GM18499 (cell line): ENCODE measurements at regions not wholly inside any gene's neighbourhood (a gene's known extent, or its start where the extent isn't known, plus 50 kb on each side); places are given as distances from the start of the nearest gene placed in this dataset.

Experiments used
- ATAC-seq: cut with Tn5 transposase; IDR thresholded peaks from one replicate; pipeline ENCODE4 v1.9.1; 2021; ENCODE audit warnings: moderate number of reproducible peaks; ENCODE audit not compliant: insufficient read depth, unreplicated experiment

DNA sequence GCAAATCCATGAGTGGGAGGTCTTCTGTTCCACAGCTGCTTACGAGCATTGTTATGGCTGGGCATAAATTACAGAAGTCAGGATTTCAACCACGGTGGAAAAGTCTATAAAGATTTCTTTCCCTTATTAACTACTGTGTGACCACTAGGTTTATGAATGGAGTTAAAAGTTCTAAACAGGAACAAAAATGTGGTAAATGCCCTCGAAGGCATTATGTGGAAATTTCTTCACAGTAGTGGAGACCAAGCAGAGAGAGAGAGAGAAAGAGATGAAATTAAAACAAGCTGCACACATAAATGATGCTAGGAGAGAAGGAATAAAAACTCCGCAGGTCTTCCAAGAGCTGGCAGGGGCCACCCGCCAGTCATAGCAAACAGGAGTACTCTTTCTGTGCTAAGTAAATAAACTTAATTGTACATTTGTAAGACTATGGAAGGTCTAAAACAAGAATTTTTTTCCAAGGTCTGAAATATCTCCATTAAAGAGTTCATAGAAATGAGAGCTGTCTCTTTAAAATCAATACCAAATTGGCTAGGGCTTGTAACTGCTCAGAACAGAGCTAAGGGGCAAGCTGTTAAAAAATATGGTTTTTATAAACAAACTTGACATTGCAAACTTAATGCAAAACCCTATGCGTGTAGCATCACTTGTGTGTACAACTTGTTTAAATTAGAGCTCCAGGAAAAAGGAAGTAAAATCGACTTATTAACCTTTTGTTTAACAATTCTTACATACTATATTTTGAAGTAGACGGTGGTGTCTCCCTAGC, 438.2 kb downstream of the MEIS1 start:
- no peak for ATAC-seq

DNA sequence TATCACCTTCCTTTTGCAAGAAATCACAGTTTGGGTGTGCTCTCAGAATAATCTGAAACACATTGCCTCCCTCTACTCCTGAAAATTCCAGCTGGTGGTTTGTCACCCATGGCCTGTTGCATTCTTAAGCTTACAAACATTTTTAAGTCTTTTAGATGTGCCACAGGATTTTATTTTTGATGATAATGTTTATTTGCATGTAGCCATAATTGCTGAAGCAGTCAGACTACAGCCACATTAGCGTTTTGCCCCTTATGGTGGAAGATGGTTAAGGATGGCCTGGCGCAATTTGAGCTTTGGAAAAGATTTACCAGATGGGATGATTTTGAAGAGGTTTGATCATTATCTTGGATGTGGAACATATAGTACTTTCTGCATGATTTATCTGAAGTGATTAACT, 439.5 kb downstream of the MEIS1 start:
- no peak for ATAC-seq

DNA sequence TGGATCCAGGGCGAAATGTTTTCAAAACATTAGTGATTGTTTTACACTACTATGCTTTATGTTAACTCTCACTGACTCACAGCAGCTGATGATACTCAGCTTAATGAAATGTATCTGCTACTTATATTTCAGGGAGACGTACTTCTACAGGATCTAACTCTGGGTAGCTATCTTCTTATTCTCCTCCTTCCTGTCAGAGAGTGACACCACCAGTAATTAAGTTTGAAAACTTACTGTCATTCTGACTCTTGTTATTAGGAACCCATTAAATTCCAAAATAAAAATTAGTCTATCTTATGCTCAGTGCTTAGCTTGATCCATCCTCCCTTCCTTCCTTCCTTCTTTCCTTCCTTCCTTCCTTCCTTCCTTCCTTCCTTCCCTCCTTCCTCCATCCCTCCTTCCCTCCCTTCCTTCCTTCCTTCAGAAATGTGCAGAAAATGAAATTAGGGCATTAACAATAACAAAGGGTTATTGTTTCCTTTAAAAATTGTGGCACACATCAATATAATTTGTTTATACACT, 441.1 kb downstream of the MEIS1 start:
- ATAC-seq, result no peak

DNA sequence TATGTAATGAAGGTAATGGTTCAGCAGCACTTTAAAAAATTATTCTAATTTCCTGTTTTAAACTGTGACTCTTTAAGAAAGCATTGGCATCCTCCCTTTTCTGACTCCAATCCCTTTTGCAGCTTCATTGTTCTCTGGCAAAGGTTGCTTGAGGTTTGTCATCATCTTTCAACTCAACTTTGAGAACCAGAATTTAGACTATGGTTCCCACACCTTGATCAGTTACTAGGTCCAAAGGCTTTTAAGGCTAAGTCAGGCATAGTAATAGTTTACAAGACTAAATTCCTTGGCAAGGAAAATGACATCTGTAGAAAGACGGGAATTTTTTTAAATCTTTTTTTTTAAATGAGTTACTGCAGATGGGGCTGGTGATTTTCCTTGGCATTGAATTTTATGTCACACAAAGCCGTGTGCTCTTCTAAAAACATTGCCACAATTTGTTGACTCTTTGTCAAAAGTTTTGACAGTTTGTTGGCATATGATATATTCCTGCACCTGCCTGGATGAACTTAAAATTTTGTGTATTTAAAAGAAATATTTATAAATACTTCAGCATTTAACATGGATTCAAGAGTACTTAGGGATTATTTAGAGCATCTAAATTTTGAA, 451.0 kb downstream of the MEIS1 start:
- no peak for ATAC-seq

DNA sequence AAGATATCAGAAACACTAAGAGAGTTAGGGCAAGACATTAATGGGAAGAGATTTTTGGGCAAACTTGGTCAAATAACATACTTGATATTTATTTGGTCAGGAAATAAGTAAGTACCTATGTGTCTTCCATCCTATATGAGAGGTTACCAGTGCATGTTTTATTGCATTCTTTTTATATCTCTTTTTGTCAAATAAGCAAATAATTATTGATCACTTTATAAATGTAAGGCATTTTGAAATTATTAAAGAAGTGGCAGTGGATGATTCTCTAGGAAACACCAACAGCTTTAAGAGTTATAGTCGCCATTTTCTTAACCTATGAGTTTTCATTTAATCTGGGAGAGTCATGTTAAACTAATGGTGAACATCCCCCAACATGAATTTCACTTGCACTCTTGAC, 453.3 kb downstream of the MEIS1 start:
- ATAC-seq, result no peak

DNA sequence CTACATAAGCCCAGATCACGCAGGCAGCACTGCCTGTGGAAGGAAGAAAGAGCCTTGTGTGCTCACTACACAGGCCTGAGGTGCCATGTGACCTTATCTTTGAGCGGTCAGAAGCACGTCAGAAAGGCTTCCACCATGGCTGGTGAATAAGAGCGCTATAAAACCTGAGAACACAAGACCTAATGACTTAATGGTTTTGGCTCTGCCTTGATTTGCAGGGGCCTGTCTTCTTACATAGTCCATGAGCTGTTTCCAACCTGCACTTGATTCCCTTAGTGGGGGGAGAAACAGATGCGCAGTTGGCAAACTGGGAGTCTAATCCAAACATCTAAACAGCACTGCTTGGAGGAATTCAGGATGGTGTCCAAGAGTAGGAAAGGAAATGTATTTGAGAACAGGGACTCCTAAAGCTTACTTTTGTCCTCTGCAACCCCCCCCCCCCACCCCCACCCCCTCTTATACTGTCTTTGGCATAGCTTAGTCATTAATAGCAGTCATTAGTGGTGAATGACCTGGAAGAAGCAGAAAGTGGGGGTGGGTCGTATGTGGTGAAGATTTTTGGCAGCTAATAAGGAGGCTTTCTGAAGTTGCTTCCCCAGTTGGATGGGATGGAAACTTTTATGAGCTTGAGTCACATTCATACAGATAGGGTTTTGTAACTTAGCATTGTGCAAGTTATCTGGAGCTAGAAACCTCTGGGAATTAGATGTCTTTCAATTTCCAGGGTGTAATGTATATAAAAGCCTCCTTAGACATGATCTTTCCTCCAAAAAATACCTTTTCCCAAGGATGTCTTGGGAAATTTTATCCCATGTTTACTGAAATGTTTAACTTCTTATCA, 454.1 kb downstream of the MEIS1 start:
- ATAC-seq, result no peak

DNA sequence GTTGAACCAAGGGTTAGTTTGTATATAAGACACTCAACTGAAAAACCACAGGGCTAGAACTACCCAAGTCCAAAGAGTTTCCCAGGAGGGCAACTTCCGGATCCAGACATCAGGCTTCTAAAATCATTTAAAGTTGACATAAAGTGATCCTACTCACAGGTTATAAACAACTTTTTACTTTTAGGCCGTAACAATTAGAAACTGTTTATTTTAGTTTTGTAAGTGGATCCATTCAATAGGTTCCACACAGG, 454.6 kb downstream of the MEIS1 start:
- ATAC-seq, result no peak

DNA sequence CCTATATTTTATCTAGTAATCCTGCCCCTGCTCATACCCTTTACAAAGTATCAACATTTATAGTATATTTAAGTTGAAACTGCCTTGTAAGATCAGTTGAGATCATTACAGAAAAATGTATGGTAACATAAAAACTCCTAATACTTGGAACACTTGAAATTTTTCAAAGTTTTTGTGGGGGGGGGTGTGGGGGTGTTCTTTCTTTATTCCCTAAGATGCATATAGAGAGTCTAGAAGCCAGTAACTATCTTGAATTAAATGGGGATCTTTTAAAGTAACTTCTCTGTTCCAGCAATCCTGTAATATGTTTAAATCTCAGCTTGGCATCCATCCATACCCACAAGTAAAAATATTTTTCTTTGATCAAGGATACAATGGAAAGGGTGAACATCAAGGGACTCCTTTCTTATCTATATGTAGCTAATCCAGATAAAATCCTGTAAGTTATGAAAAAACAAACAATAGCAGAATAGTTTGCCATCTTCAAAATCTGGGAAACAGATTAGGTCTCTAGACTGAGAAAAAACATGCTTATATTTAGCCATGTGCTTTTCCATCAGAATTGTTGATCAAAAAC, 455.3 kb downstream of the MEIS1 start:
- no peak for ATAC-seq

DNA sequence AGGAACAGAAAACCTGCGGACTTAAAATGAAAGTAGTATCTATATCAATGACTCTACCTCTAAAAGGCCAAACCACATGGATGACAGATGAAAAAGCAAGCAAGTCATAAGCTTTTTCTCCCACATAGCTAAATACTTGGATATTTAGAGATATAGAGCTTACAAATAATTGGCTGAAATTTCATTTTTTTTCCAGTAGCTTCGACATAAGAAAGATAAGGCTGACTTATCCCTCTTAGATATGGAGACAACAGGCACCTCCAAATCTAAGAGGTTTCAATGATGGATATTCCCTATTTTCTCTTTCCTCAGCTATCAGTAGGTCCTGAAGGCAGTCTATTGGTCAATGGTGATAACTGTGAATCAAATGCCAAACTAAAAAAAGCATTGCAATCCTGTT, 460.3 kb downstream of the MEIS1 start:
- no peak for ATAC-seq

DNA sequence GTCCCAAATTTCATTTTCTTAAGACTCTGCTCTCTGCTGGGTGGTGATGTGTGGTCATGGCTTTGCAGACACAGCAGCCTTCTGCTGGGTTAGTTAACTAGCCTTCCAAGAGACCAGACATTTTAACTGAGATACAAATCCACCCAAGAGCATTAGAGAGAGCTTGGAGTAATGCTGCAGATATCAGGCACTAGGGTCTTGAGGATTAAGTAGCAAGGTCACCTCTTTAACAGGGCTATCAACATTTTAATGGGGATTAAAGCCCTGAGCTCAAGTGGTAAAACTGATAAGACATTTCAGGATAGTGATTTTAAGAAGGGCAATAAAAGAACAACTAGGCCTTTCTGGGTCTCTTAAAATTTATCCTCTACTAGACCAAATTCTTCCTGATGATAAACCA, 461.2 kb downstream of the MEIS1 start:
- no peak for ATAC-seq

DNA sequence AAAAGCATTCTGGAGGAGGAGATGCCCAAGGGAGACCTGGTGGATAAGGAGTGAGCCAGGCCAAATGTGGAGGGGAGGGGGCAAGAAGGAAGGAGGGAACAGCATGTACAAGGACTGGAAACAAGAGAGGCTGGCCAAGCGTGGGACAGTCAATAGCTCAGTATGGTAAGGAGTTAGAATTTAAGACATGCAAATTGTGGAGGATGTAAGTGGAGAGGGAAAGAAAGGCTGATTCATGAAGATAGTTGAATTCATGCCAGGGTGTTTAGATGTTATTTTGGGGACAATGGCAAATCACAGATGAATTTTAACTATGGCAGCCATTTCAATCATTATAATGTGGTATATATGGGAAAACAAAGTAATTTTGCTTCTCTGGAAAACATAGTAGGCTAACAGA, 462.3 kb downstream of the MEIS1 start:
- no peak for ATAC-seq

DNA sequence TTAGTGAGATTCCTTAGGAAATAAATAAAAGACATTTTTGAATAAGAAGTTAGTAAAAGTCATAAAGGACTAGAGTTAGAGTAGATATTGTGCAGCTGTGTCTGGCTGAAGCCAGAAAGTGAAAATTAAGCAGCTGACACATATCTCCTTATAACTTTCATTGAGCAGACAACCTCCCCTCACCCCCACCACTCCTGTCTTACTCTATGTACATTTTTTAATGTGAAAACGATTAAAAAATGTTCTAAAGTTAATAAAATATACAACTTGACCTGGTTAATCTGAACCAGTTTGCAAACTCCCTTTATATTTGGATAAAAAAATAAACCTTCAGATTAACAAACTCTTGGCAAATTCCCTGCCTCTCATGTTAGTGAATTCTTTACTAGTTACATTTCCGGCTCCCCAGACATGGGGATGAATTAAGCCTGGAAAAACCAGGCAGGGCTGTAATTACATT, 462.8 kb downstream of the MEIS1 start:
- no peak for ATAC-seq

DNA sequence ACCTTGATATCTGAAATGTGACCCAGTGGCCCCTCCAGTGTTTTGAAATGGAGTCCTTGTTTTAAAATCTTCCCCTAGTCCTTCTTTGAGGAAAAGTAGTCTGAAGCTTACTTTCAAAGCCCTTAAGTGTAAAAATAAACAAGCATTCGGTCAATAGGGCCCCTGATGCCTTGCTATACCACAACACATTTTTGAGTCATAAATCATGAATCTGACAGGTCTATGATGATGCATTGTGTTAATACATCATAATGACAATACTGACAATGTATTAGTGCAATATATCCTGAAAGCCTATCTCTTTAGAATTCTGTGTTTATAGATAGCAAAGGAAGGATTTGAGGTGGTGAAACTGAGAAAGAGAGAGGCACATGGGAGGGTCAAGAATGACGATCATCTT, 464.2 kb downstream of the MEIS1 start:
- no peak for ATAC-seq

DNA sequence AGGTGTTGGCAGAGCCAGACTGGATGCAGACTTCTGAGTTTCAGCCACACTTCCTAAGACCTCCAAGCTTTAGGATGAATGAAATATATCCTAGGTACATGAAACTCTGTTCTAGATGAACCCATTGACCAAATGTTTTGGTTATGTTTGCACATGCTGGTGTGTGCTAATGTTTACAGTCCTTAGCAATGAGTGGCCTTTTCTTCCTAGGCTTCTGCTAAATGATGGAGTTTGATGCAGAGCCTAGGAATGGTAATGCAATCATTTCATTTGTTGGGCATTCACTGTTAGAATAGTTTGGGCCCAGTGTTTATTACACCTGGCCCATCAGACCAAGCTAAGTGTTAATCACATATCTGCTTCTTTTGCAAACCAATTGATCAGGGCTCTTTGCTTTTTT, 464.7 kb downstream of the MEIS1 start:
- no peak for ATAC-seq

DNA sequence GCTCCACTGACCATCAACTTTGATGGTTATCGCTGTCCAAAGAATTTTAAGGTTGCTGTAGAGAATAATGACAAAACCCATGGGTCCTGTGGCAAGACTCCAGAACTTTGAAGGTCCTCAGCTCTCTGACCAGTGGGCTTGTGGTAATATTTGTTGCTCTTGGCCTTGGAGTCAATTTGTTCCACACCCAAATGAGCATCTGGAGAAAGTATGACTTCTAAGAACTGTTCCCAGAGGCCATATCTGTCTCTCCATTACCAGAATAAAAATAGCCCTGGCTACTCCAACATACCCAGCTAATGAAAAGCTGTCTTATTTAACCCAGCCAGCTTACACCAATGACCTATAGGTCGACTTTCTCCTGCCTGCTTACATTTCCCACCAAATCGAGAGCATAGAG, 466.4 kb downstream of the MEIS1 start:
- ATAC-seq, result no peak

DNA sequence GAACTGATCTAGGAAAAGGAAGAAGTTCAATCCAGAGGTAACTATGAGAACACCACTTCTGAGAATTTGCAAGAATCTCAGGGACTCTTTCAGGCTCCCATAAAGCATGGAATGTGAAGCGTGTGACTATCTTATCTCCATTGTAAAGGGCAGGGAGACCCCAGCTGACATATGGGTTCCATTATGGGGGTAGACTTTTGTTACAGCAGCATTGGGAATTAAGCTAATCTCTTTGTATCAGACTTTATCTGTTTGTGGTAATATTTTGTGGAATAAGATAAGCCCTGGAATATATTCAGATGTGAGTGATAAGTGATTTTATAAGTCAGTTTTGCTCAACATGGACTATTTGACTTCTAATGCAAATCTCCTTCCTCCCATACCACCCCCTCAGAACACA, 468.3 kb downstream of the MEIS1 start:
- ATAC-seq, result no peak

DNA sequence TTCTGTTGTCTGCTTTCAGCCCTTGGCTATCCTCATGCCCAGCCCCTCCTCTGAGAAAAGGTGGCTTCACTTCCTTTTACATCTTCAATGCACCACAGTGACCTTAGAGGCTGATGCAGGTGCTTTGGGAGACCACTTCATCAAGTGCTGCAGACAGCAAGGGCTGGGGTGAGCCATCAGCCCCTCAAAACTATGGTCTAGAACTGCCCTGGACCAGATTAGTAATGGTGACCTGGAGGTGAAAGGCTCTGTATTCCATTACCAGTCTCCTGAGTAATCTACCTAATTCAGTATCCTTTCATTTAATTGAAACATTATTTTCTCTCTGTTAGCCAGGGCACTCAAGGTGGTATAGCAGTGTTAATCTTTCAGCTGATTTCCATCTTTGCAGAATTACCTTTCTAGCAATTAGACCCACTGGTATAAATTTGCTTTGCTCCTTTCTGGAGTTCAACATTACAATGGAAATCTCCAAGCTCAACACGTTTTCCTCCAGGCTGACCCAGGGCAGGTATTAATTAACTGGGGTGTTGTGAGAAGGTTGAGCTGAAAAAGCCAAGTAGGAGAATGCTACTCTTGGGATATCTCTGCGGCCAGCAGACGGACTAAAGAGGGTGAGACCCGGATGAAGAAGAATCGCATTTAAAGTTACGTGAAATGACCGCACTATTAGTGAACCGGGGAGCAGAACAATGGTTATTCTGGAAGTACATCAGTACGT, 469.0 kb downstream of the MEIS1 start:
- no peak for ATAC-seq

DNA sequence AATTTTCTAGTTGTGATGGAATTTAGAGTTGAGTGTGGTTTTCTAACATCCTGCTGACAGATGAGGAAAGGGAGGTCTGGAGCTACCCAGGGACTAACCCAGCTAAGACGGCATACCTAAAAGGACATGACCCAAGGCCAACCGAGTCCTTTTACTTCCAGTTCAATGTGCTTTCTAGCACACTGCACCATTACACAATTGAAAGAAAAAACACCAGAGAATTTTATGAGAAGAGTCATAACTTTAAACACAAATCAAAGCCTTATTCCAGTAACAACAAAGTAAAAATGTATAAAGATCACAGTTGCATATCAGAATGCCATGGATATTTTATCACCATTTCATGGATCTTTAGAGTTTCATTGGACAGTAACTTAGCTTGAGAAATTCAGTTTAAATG, 480.3 kb downstream of the MEIS1 start:
- ATAC-seq, result no peak

DNA sequence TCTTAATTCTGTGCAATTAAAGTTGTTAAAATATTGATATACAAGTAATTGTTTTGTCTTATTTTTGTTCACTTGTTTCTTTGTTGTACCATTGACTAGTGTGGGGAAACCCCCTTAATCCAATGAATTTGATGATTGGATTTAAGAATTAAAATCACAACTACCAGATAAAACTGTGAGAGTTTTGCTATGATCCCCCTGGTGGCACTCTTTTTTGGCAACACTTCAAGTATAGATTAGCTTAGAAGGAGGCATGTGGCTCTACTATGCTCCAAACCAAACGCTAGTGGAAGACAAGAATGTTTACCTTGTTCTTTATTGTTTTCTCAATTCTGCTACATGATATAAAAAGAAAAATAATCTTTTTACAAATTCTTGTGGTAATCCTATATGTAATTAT, 477.8 kb upstream of the ETAA1 start:
- no peak for ATAC-seq

DNA sequence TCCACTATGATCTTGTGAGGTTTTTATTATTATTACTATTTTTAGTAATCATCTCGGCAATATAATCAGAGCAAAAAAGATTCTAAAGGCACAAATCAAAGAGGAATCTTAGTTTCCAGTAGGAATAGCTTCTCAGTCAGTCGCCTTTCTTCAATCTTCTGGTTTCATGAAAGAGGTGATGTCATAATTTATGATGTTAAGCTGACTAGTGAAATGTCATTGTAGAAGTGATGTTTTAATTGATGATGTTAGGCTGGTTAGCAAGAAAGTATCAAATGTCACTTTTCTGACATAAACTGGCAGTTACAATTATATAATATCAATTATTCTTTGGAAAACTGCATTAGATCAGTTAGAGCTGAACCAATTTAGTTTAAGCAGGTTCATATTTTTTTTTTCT, 476.7 kb upstream of the ETAA1 start:
- ATAC-seq, result no peak
